T47D (cell line): ENCODE measurements at regions not wholly inside any gene's neighbourhood (a gene's known extent, or its start where the extent isn't known, plus 50 kb on each side); places are given as distances from the start of the nearest gene placed in this dataset.
"Not testable (repeated sequence)": the region's sequence is repeated elsewhere in the genome, so short reads cannot be mapped to it uniquely, and the experiment has no call there.

Source experiments
- DNase-seq, 2 experiments: peaks; one replicate each; pipeline versions ENCODE4 v3.0.0 to v3.0.0-alpha.2; 2011 to 2012; ENCODE audit warnings: low read depth in 1 of 2, low spot score in 1 of 2
- JUND ChIP-seq: IDR thresholded peaks from 2 replicates; pipeline ENCODE4 v1.6.1; 2012; ENCODE audit warnings: low read depth
- in situ Hi-C: cut with HindIII; loops from 2 replicates; pipeline ENCODE4 v1.10.0; 2016; ENCODE audit warnings: low sequenced_read_pairs, low pct_unique_long_range_greater_than_20kb

DNA sequence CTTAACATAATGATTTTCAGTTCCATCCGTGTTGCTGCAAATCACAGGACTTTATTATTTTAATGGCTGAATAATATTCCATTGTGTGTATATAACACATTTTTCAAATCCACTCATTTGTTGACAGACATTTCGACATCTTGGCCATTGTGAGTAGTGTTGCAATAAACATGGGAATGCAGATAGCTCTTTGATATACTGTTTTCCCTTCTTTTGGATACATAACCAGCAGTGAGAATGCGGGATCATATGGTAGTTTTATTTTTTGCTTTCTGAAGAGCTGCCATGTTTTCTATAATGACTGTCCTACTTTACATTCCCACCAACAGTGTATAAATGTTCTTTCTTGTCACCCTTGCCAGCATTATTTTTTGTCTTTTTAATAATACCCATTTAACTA lies 420.3 kb upstream of the CHAC2 start:
- in situ Hi-C loops: no loop called here
- no peak for DNase-seq
- TF ChIP-seq JUND: no peak

DNA sequence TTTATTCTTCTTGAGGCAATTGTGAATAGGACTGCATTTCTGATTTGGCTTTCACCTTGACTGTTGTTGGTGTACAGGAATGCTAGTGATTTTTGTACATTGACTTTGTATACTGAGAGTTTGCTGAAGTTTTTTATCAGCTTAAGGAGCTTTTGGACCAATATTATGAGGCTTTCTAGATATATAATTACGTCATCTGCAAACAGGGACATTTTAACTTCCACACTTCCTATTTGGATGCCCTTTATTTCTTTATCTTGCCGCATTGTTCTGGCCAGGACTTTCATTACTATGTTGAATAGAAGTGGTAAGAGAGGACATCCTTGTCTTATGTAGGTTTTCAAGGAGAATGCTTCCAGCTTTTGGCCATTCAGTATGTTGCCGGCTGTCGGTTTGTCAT lies 425.4 kb upstream of the CHAC2 start:
- no peak for DNase-seq
- no peak for TF ChIP-seq JUND
- in situ Hi-C loops: no loop called here

DNA sequence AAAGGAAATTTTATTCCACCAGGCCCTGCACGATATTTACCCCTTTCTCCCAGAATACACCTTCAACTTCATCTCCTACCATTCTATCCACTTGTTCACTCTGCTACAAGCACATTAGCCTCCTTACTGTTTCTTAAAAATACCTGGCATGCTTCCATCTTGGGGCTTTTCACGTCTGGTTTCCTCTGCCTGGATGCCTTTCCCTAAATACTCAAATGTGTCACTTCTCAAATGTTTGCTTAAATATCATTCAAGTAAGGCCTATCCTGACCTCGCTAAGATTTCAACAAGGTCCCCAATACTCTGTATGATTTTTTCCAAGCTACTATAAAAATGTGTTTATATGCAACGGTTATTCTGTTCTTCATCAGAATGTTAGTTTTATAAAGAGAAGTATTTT lies 433.0 kb upstream of the CHAC2 start:
- TF ChIP-seq JUND: no peak
- in situ Hi-C loops: no loop called here
- DNase-seq: no peak

DNA sequence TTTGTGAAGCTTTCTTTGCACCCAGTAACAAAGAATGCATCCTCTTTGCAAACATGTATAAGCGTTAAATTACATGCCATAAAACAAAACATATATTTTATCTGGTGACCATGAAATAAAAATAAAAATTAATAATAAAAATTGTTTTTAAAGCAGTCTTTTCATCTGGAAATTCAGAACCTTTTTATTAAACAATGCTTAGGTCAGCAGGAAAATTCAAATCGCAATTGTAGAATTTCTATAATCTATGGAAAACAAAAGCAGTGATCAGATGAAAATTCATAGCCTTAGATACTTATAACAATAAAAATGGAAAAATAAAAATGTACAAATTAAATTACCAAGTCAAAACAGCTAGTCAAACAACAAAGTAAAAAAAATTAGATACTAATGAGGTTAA lies 435.9 kb upstream of the CHAC2 start:
- in situ Hi-C loops: no loop called here
- no peak for TF ChIP-seq JUND
- DNase-seq: no peak

DNA sequence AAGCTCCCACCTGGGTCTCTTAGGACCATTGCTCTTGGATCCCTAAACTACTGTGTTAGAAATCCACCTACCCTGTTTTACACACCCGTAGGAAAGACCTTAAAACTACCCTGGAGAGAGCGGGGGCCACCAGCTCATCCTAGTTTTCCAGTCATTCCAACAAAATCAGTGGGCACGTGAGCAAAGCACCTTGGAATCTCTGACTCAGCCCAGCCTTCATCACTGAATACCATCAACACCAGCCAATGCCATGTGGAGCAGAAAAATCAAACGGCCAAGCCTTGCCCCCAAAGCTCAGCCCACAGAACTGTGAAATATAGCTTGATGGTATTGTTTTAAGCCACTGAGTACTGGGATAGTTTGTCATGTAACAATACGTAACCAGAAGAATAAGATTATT lies 449.7 kb upstream of the CHAC2 start:
- DNase-seq: no peak
- TF ChIP-seq JUND: no peak
- in situ Hi-C loops: no loop called here

DNA sequence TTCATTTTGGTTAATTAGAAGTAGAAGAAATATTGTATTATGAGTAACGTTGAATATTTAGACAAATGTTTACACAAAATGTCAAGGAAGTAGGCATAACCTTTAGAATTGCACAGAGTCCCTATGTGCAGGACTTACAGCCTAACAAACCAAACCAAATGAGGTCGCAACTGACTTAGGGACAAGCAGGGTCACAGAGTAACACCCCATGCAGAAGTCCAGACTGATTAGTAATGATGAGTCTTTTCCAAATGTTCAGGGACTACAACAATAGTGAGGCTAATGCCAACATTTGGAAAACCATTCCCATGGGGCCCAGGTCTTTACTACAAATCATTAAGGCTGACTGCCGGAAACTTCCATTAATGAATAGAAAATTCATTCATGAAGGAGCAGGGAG lies 452.5 kb upstream of the CHAC2 start:
- in situ Hi-C loops: no loop called here
- no peak for DNase-seq
- no peak for TF ChIP-seq JUND

DNA sequence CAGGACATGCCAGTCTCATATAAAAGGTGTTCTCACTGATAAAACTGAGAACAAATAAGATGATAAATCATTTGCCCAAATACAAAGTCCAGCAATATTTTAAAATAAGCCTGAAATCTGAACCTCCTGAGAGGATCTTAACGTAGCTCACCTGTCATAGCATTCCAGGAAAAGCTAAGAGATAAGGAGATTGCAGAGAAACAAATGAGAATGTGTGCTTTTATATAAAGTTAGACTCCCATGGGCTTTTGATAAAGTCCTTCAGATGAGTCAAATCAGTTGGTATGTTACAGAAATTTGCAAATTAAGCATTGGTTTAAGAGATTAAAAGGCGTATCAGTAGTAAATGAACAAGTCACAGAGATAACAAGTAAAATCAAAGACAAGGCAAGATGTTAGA lies 452.9 kb upstream of the CHAC2 start:
- no peak for TF ChIP-seq JUND
- in situ Hi-C loops: no loop called here
- DNase-seq: no peak

DNA sequence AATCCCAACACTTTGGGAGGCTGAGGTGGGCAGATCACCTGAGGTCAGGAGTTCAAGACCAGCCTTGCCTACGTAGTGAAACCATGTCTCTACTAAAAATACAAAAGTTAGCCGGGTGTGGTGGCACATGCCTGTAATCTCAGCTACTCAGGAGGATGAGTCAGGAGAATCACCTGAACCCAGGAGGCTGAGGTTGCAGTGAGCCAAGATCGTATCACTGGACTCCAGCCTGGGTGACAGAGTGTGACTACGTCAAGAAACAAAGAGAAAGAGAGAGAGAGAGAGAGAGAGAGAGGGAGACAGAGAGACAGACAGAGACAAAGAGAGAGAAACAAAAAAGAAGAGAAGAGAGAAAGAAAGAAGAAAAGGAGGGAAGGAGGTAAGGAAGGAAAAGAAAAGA lies 454.0 kb upstream of the CHAC2 start:
- DNase-seq, in situ Hi-C loops: not testable (repeated sequence)

DNA sequence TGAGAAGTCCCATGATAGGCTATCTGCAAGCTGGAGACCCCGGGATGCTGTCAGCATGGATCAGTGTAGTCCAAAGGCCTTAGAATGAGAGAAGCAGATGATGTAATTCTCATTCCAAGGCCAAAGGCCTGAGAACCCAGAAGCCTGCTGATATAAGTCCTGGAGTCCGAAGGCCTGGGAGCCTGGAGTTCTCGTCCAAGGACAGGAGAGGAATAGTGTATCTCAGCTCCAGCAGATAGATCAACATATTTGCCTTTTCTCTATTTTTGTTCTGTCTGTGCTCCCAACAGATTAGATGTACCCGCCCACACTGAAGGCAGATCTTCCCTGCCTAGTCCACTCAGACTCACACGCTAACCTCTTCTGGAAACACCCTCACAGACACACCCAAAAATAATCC lies 454.9 kb upstream of the CHAC2 start:
- DNase-seq: no peak
- no peak for TF ChIP-seq JUND
- in situ Hi-C loops: no loop called here

DNA sequence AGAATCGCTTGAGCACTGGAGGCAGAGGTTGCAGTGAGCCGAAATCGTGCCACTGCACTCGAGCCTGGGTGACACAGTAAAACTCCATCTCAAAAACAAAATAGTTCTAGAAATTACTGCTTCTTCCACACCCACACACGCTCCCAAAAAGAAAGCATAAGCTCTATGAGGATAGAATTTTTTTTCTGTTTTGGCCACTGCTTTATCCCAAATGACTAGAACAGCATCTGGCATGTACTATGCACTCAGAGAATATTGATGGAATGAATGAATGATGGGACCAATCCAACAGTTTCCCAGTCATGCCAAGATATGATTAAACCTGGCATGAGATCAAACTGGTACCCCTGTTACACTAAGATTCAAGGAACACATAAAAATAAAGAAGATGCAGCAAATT lies 455.4 kb upstream of the CHAC2 start:
- no peak for DNase-seq
- TF ChIP-seq JUND: no peak
- in situ Hi-C loops: no loop called here

DNA sequence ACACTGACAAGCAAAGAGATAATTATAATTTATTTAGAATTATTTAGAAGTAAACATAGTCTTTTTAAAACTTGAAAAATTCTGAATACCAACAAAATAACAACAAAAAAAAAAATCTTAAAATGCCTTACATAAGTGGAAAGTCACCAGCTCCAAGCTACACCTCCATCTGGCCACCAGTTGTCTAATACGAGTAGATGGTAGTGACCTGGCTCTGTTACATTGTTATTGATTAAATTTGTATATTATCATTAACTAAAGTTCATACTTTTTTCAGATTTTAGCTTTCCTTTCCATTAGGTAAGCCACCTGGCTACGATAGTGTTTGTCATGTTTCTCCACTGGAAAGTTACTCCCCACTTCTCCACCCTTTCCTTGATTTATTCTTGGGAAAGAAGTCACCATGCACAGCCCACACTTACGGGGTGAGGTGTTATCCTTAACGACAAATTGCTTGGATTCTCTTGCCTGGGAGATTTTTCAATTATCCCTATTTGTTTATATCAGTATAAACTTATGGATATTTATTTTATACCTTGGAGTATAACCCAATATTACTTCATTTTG lies 464.5 kb upstream of the CHAC2 start:
- TF ChIP-seq JUND: no peak
- no peak for DNase-seq
- in situ Hi-C loops: no loop called here

DNA sequence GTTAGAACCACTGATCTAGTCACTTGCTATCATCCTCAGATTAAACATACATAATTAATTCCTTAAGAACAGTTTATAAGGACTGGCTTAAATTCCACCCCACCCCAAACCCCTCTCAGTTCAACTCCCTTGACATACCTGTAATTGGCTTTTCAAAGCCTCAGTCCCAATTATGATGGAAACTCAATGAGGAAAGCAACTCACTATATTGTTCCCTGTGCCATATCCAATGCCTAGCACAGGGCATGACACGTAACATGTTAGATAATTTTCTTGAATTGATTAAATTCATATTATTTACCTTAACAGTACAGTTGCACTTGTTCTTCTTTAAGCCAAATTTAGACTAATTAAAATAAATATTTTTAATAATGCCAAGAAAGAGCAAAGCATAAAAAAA lies 465.1 kb upstream of the CHAC2 start:
- in situ Hi-C loops: no loop called here
- no peak for DNase-seq
- no peak for TF ChIP-seq JUND

DNA sequence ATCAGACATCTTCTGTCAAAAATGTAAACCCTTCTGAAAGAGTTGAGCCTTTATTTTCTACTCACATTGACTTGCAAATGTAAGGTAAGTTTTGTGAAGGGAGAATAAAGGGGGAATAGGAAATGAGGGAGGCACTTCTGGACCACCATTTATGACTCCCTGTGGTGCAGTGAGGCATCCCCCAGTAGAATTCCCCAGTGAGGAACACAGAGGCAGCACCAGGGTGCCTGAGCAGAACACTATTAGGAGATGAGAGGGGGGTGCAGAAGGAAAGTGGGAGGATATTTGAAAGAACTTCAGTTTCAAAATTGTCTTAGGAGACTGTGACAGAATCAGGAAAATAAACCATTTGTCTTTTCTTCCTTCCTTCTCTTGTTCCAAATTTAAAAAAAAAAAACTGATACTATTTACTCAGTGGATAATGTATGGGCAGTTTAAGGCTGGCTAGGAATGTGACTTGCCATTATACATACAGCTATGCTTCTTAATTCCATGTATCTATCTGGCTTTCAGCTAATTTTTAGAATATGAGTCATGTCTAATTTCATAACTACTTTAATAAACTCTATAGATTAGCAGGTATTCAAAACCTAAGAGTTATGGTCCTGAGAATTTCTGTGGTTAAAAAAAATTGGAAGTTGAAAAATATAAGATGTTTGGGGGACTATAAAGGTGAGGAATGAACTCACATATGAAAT lies 478.1 kb upstream of the CHAC2 start:
- in situ Hi-C loops: no loop called here
- no peak for TF ChIP-seq JUND
- no peak for DNase-seq

DNA sequence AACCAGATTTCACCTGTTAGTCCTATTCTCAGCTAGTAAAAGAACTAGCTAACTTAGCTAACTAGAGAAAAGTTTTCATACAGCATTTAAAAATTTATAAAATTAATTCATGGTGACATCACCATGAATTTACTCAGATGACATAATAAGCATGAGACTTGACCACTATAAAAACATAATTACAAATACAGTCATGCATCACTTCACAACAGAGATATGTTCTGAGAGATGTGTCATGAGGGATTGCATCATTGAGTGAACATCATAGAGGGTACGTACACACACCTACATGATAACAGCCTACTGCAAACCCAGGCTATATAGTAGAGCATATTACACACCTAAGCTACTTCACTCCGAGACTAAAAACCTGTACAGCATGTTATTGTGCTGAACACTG lies 481.3 kb upstream of the CHAC2 start:
- TF ChIP-seq JUND: no peak
- no peak for DNase-seq
- in situ Hi-C loops: no loop called here
